NCI-H345 (cell line): ENCODE measurements at regions not wholly inside any gene's neighbourhood (a gene's known extent, or its start where the extent isn't known, plus 50 kb on each side); places are given as distances from the start of the nearest gene placed in this dataset.
"Not testable (repeated sequence)": the region's sequence is repeated elsewhere in the genome, so short reads cannot be mapped to it uniquely, and the experiment has no call there.

Experiments used
- DNase-seq: peaks from one replicate; lab custom pipeline; 2025; lab: John Stamatoyannopoulos, UW

DNA sequence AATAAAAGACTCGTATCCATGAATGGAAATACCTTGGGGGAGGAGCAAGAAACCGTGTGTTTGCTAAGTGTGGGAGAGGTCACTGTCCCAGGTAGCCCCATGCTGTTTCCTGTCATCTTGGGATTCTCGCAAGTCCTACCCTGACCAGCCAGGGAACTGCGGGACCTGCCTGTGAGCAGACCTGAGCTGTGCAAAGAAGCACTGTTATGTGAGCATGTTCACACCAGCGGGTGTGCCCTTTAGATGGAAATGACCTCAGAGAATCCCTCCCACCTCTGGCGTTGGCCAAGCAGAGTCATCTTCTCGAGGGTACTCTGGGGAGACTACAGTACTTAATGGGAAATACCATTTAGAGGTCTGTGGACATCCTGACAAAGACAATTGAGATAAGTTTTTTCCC, 127.0 kb upstream of the MON1B start:
- no peak for DNase-seq

DNA sequence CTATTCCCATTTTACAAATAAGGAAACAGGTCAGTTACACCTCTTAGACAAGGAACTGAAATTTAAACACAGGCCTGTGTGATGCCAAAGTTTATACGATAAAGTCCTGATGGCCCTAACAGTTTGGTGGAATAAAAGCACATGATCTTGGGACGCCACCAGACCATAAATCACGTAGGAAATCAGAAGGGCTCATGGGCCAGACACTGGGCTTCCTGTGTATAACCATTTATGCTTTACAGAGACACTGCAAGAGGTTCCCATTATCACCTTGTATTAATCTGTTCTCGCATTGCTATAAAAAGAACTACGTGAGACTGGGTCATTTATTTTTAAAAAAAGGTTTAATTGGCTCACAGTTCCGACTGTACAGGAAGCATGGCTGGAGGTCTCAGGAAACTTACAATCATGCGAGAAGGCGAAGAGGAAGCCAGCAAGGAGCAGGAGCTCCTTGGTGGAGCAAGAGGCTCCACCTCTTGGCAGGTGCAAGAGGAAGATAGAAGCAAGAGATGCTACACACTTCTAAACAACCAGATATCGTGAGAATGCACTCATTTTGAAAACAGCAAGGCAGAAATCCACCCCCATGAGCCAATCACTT, 124.0 kb upstream of the MON1B start:
- no peak for DNase-seq

DNA sequence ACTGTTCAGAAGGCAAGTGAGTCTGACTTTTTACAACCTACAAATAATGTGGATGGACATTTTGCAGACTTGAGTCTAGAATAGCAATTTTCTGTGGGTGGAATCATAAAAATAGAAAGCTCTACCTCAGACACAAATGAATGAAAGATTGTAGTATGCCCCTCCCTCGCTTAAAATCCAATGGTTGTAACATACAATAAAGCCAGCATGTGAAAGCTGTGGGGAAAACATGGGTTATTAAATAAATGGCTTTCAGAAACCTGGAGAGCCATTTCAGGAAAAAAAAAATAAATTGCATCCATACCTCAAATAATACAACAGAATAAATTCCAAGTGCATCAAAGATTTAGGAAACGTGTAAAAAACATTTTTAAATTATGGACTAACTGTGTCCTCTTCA, 123.1 kb upstream of the MON1B start:
- no peak for DNase-seq

DNA sequence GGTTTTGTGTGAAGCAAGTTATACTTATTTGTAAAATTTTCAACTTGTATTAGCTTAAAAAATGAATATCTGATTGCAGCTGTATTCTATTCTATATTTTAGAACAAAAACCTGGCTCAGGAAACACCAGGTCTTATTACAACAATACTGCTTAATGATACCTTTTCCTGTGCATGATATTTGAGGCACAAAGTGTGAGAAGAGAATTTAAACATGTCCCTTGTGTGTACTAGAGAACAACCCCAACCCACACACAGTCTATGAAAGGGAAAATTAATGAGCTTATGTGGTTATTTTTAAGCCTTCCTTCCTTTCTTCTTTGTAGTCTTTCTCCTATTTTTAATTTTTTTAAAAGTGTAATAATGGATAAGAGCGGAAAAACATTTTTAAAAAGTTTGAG, 122.6 kb upstream of the MON1B start:
- no peak for DNase-seq

DNA sequence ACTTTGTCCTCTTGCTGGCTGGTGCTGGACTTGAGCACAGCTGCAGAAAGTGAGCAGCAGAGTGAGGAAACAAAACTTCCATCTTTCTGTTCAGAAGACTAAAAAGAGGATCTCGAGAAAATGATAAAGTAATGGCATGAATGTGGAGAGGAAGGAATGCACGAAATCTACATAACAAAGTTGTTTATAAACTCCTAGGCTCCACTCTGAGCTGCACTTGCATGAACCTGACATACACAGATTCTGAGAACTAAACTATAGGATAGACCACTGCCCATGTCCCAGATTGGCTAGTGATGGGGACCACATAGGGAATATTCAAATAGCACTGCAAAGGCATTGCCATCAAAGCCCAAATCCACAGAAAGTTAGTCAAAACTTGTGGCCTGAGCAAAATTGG, 121.1 kb upstream of the MON1B start:
- no peak for DNase-seq

DNA sequence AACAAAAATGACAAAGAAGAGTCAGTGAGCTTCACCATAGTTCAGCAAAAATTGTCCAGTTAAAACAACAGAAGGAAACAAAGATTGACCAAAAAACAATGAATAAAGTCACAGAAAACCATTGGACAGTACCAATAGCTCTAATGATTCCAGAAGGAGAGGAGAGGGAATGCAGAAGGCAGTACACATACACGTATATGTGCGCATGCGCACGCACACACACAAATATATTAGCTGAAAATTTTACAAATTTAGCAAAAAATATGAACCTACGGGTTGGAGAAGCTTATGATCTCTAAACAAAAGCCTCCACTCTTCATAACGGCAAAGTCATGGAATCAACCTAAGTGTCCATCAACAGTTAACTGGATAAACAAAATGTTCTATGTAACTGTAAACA, 120.3 kb upstream of the MON1B start:
- no peak for DNase-seq

DNA sequence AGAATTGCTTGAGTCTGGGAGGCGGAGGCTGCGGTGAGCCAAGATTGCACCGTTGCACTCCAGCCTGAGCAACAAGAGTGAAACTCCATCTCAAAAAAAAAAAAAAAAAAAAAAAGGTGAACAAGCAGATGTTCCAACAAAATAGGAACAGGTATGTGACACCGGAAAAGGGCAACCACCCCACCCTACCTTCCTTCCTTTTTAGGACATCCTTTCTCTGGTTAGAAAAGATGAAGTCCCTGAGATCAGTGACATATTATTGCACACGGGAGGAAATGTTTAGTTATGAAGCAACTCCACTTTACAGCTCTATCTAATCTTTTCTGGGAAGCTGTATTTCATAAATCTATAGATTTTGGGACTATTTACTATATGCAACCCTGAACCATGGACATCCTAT, 114.2 kb upstream of the MON1B start:
- DNase-seq, result no peak

DNA sequence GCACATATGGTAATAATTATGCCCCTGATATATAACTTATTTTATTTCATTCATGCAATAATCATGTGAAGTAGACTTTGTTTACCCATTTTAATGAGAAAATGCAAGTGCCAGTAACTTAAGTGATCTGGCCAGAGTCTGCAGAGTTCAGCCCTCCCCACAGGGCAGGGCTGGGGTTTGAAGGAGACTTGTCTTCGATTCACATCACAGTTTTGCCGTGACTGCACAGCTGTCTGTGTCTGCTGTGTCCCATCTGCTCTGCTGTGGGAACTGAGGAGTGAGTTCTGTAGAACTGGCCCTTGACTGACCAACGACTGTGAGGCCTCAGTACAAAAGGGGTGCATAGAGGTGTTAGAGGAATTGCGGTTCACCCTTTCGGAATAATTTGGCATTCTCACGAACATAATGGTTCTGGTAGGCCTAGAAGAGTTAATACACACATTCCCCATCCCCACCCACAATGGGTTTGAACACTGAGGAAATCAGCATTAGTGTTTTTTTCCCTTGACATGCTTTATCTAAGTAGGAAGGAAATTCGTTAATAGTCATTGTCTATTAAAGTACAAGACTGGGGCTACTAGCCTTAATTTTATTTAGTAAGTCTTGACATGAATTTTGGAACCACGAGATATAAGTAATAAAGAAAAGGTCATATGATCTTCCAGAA, 113.6 kb upstream of the MON1B start:
- no peak for DNase-seq

DNA sequence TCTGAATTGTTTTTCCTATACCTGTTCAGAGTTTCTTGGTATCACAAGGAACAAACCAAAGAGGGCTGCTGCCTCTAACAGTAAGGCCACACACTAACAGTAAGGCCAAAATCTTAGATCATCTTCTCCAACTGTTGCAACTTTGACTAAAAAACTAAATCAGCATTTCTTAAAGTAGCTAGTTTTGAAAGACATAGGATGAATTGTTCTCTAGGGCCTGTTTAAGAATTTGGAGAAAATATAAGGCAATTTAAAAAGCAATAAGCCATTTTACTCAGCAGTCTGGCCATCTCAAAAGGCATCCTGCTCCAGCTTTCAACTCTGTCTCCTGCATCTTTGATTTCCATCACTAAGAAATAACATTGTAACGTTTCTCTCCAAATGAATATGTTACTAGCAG, 105.0 kb upstream of the MON1B start:
- DNase-seq, result no peak

DNA sequence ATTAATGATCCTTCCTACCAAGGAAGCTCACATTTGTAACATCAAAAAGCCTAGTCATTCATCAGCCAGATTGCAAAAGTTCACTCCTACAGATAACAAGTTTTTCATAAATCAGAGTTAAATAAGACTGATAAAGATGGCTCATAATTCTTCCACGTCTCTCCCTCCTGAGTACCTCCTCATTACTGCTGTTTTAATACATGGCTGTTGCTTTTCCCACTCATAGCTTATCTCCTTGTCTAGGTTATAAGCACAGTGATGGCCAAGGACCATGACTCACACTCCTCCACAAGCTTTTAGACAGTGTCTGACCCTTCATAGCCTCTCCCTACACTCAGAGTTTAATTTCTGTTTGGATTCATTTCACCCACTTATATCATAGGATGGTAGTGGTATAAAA, 100.9 kb upstream of the MON1B start:
- DNase-seq, result no peak

DNA sequence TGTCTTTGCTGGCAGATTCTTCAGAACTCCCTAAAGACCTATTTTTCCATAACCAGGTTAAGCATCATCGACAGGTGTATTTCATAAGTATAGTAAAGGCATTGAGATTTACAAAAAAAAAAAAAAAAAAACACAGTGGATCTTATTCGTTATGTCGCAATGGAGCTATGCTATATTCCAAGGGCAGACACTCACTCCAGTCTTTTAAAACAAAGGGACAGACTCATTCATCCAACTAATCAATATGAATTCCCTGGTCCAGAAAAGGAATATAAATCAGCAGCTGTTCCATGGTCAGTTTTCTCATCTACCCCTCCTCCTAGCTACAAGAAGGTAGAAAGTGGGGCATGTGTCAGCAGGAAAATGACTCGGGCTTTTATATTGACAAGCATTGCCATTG, 97.7 kb upstream of the MON1B start:
- DNase-seq, result no peak

DNA sequence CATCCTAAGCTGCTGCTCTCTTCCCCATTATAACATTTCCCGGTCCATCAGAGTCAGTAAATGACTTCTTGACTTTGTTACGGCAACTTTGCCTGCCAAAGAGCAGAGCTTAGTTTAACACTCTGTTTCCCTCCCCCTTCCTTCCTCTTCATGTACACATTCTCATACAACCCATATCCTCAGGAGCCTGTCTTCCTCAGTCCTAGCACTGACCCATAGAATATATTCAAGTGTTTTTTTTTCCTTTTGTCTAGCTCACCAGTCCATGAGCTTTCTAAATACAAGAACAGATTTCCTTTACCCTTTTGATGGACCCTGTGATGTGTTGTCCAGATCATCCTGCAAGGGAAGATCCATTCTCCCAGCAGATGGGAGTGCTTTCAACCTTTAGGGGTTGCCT, 97.0 kb upstream of the MON1B start:
- DNase-seq, result no peak

DNA sequence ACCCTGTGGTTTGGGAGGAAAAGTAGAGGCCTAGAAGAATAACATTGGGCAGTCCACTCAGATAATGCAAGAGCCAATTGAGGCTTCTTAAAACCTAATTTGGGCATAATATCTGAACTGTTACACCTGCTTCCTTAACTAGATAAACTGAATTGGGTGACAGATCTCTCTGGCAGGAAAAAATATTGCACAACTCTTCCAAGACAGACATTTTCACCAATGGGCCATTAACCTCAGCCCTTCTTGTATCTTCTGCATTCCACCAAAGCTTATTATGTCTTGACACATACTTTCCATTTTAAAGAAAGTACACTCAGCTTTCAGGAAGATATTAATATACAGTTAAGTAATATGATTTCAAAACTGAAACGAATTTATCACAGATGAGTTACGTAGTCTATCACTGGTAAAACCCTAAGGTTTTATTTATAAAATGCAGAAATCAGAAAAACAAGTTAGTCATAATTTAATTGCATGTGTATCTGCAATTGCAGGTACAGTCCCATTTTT, 79.9 kb upstream of the MON1B start:
- DNase-seq, result no peak

DNA sequence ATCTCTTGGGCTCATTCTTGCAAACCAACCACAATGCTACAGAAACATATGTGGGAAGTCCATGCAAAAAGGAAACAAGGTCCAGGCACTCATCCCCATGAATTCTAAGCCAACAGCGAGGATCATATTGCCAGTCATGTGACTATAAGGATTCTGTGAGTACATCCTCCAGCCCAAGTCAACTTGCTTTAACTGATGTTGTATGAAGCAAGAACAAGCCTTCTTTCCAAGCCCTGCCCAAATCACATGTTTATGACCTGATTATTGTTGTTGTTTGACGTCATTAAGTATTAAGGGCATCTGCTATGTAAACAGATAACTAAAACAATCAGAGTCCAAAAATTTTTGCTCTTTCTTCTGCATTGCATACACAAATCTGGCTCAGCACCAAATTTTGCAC, 78.2 kb upstream of the MON1B start:
- no peak for DNase-seq

DNA sequence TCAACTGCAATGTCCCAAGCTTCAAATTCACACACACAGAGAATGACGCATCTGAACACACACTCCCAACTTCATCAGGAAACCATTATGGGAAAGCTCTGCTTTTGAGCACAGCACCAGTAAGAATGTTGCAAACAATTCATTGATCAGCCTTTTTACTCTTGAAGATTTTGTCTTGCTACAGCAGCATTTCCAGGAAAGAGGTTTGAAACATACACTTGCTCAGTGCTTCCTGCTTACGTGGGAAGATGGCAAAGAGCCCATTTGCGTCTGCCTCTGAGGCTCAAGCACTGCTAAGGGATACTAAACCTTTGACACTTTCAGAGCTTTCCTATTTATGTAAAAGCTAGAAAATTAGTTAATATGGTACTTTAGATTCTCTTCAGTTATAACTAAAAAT, 77.2 kb upstream of the MON1B start:
- DNase-seq, result no peak

DNA sequence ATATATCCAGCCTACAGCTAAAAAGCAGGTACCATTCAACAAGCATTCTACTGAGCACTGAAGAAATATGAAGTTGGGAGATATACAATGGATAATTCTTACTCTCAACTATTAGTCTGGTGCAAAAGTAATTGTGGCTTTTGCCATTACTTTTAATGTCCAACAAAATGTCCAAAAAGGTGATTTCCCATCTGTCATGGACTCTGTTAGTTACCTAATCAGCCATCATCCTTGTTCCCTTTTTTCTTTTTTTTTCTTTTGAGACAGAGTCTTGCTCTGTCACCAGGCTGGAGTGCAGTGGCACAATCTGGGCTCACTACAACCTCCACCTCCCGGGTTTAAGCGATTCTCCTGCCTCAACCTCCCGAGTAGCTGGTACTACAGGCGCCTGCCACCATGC, 76.6 kb upstream of the MON1B start:
- DNase-seq, result not testable (repeated sequence)

DNA sequence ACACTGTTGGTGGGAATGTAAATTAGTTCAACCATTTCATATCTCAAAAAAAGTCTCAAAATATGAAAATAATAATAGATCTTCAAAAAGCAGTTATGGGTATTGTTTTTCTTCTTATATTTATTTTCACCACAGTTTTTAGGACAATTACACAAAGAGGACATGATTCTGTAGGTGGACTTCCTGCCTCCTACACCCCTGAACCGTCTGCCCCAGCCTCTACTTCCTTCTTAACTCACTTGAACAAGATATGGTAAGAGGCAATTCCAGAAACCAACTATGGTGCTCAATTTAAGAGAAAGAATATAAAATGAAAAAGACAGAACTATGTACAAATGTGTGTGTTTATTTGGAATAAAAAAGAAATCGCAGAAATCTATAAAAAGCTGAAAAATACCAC, 74.1 kb upstream of the MON1B start:
- DNase-seq, result no peak

DNA sequence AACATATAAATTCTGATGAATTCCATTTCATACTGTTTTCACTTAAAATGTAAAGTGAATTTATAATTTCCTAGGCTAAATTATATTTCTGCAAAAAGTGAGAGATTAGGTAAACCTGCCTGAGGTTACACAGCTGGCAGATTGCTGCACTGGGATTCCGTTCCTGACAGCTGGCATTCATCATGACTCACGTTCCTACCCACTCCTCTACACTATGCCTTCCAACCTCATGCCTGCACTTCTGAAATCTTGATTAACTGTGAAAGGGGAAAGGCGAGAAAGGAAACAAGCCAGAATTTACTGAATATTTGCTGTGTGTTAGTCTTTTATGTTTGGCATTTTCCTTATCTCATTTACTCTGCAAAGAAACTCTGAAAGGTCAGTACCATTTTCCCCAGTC, 73.3 kb upstream of the MON1B start:
- no peak for DNase-seq

DNA sequence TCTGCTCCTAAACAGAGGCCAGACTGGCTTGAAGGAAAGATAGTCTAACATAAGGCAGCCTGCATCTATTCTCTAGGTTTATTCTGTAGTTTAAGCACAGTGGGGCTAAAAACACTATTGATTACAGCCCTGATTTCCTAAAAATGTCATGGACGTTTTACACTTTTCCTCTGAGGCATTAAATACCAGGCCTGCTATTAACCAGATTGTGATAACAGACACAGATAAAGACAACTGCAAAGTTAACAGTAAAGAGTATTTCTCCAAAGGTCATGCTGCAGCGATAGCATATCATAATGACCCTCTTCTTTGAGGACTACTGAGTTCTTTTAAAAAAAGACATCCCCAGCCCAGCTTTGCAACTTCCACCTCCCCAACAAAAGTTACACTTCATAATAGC, 59.6 kb upstream of the MON1B start:
- no peak for DNase-seq

DNA sequence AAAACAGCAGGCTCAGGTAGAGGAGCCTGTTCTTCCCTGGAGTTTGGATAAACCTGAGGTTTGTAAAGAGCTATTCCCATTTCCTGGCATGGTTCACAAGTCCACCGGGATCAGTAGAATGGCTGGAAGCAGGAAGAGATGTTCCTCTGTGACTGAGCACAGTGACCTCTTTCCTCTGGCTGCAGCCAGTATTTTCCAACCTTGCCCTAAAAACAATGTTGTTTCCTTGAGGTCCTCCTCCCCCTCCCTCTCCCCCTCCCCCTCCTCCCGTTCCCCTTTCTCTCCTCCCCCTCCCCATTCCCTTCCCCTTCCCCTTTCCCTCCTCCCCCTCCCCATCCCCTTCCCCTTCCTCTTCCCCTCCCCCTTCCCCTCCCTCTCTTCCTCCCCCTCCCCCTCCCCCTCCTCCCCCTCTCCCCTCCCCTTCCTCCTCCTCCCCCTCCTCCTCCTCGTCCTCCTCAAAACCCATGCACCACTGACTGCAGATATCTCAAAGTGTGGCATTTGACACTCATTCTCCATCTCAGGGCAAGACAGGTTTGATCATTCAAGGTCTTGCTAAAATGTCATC, 58.9 kb upstream of the MON1B start:
- DNase-seq, result no peak

DNA sequence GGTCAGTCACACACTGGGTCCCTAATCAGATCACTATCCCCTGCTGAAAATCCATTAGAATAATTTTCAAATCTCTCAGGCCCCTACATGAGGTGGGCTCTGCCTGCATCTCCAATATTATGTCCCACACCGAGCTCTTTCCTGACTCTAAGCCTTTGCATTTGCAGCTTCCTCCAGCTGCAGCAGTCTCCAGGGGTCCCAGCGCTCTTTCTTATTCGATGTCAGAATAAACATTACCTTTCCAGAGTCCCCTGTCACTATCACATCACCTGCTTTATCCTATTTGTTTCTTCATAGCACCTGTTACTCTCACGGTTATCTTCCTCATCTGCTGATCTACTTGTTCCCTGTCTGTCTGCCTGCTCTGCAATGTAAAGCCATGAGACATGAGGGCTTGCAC, 57.3 kb upstream of the MON1B start:
- no peak for DNase-seq

DNA sequence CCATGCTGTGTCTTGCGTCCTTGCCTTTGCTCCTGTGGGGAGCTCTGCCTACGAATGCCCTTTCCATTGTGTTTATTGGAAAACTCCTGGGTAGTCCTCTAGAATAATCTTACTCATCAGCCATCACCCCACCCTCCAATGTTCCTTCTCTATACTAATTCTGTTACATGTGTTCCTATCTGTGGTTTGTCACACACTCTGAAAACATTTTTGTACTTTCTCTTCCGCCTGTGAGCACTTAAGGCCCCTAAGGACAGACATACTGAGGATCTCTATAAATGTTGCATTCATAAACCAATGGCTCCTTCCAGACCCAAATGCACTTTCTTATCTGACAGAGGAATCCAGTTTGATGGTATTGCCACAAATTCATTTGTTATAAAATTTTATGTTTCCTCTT, 53.9 kb upstream of the MON1B start:
- no peak for DNase-seq
